ENCODE measurements at regions not wholly inside any gene's neighbourhood (a gene's known extent, or its start where the extent isn't known, plus 50 kb on each side); places are given as distances from the start of the nearest gene placed in this dataset.

DNA sequence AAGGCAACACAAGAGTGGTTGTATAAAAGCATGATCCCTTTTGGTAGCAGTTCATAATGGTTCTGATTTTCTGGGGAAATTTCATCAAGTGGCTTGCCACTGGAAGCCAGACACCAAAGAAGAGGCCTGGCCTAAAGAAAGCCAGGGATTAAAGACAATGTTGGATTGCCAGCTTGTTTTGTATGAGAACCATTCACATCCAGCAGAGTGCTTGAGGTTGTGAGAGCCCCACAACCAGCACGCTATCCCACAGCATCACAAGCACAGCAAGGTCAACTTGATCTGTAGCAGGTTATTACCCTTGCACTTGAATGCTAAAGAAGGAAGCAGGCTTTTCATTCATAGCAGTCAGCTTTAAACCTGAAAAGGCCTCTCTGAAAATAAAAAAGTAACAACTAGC, 399.8 kb downstream of the PLPP3 start (continued):
- no peak for TF ChIP-seq CHD7 (IDR thresholded peaks at IDR 0.05; ENCODE audit: insufficient replicate concordance, low read length)
